KMS-11 (cell line): ENCODE measurements at regions not wholly inside any gene's neighbourhood (a gene's known extent, or its start where the extent isn't known, plus 50 kb on each side); places are given as distances from the start of the nearest gene placed in this dataset.

Source experiments
- H2AFZ ChIP-seq: fragments of 200-600 bp; sonication (generic); 2 replicates; pipeline ENCODE4 v1.6.1; 2016; ENCODE audit warnings: antibody characterized with exemption, mixed run types, low read depth
- H3K27ac ChIP-seq: fragments of 200-600 bp; sonication (generic); 2 replicates; pipeline ENCODE4 v1.6.1; 2016; ENCODE audit warnings: mild to moderate bottlenecking, mixed run types
- H3K27me3 ChIP-seq: fragments of 200-600 bp; sonication (generic); 2 replicates; pipeline ENCODE4 v1.6.1; 2017; ENCODE audit warnings: mild to moderate bottlenecking, low read depth, mixed run types, moderate library complexity; ENCODE audit not compliant: insufficient read depth
- H3K36me3 ChIP-seq: fragments of 200-600 bp; sonication (generic); 2 replicates; pipeline ENCODE4 v1.6.1; 2017; ENCODE audit warnings: mild to moderate bottlenecking, mixed run types; ENCODE audit not compliant: insufficient read depth
- H3K4me1 ChIP-seq: fragments of 200-600 bp; sonication (generic); 2 replicates; pipeline ENCODE4 v1.6.1; 2016; ENCODE audit warnings: mild to moderate bottlenecking, low read depth, mixed run types; ENCODE audit not compliant: poor library complexity, severe bottlenecking
- H3K4me2 ChIP-seq: fragments of 200-600 bp; sonication (generic); 2 replicates; pipeline ENCODE4 v1.7.0; 2016; ENCODE audit warnings: mild to moderate bottlenecking, mixed run types
- H3K4me3 ChIP-seq: fragments of 200-600 bp; sonication (generic); IDR thresholded peaks from 2 replicates; pipeline ENCODE4 v1.6.1; 2017; ENCODE audit warnings: low read depth, low read length, mixed read lengths; ENCODE audit not compliant: insufficient read depth
- H3K79me2 ChIP-seq: fragments of 200-600 bp; sonication (generic); 2 replicates; pipeline ENCODE4 v1.6.1; 2016; ENCODE audit warnings: low read depth, mixed run types; ENCODE audit not compliant: insufficient read depth
- H3K9ac ChIP-seq: fragments of 200-600 bp; sonication (generic); 2 replicates; pipeline ENCODE4 v1.6.1; 2016; ENCODE audit warnings: mild to moderate bottlenecking, mixed run types
- H4K20me1 ChIP-seq: fragments of 200-600 bp; sonication (generic); 2 replicates; pipeline ENCODE4 v1.6.1; 2016; ENCODE audit warnings: mild to moderate bottlenecking, mixed run types; ENCODE audit not compliant: insufficient read depth
- TF ChIP-seq, protein P1 (sequence below): fragments of 200-600 bp; sonication (generic); conservative IDR thresholded peaks from 2 replicates; pipeline ENCODE4 v1.6.1; 2017; ENCODE audit warnings: low read depth, mild to moderate bottlenecking, antibody characterized with exemption, low read length, moderate library complexity, mixed read lengths

GRCh38 chr18:56412951-56413350, 225.4 kb downstream of the TXNL1 start:
- Histone ChIP-seq H4K20me1 (no peaks in the 10 kb centered on the region), H3K4me1 (no peaks in the 10 kb centered on the region), H3K4me3 (no peak overlapping the region), H3K4me2 (no peak overlapping the region), H3K27ac (no peak overlapping the region), H2AFZ (no peak overlapping the region), H3K27me3 (no peaks in the 10 kb centered on the region), H3K79me2 (no peaks in the 10 kb centered on the region), H3K9ac (no peak overlapping the region), H3K36me3 (no peaks in the 10 kb centered on the region)
- TF ChIP-seq, protein P1, sequence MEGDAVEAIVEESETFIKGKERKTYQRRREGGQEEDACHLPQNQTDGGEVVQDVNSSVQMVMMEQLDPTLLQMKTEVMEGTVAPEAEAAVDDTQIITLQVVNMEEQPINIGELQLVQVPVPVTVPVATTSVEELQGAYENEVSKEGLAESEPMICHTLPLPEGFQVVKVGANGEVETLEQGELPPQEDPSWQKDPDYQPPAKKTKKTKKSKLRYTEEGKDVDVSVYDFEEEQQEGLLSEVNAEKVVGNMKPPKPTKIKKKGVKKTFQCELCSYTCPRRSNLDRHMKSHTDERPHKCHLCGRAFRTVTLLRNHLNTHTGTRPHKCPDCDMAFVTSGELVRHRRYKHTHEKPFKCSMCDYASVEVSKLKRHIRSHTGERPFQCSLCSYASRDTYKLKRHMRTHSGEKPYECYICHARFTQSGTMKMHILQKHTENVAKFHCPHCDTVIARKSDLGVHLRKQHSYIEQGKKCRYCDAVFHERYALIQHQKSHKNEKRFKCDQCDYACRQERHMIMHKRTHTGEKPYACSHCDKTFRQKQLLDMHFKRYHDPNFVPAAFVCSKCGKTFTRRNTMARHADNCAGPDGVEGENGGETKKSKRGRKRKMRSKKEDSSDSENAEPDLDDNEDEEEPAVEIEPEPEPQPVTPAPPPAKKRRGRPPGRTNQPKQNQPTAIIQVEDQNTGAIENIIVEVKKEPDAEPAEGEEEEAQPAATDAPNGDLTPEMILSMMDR, result no peak

GRCh38 chr18:56409736-56410135, 228.7 kb downstream of the TXNL1 start:
- Histone ChIP-seq H3K4me3 (no peak overlapping the region), H3K79me2 (no peaks in the 10 kb centered on the region), H3K27ac (no peak overlapping the region), H3K9ac (no peak overlapping the region), H3K27me3 (no peaks in the 10 kb centered on the region), H3K4me1 (no peaks in the 10 kb centered on the region), H2AFZ (no peak overlapping the region), H4K20me1 (no peaks in the 10 kb centered on the region), H3K36me3 (no peaks in the 10 kb centered on the region), H3K4me2 (no peak overlapping the region)
- TF ChIP-seq, protein P1, result no peak

- TF ChIP-seq, protein P1, result no peak
- H3K4me1 ChIP-seq, result no peaks in the 10 kb centered on the region
- no peak overlapping the region for H2AFZ ChIP-seq
Observed at GRCh38 chr18:56407646-56408180, 230.7 kb downstream of the TXNL1 start.

DNA sequence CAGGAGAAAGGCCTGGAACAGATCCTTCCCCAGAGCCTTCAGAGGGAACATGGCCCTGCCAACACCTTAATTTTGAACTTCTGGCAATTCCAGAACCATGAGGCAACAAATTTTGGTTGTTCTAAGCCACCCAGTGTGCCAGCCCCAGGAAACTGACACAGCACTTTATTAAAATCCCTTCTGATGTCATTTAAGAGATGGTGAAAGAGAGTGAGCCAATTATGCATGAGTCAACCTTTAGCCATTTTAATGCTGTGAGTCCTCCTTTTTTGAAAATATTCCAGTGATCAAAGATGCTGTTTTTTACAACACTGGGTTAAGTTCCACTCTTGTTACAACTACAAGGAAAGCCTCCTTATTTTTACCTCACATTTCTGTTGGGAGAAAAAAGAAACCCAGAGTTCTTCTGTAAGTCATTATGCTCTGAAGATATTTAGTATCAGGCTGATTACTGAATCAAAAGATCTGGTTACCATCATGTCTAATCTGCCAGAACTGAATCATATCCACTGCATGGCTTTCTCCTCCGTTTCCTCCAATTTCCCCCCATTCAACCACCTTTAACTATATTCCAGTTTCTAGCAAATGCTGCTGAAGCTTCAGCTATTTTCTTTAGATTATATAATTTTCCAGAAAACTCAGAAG, 235.4 kb downstream of the TXNL1 start:
- Histone ChIP-seq H4K20me1 (no peaks in the 10 kb centered on the region), H3K27ac (no peak overlapping the region), H3K4me3 (no peak overlapping the region), H2AFZ (no peak overlapping the region), H3K9ac (no peak overlapping the region), H3K79me2 (no peaks in the 10 kb centered on the region), H3K27me3 (no peaks in the 10 kb centered on the region), H3K36me3 (no peaks in the 10 kb centered on the region), H3K4me1 (no peaks in the 10 kb centered on the region), H3K4me2 (no peak overlapping the region)
- TF ChIP-seq, protein P1, result no peak

More at GRCh38 chr18:56407646-56408180, 230.7 kb downstream of the TXNL1 start:
- no peak overlapping the region for H3K9ac ChIP-seq
- H3K79me2 ChIP-seq, result no peaks in the 10 kb centered on the region
- no peaks in the 10 kb centered on the region for H3K36me3 ChIP-seq
- no peak overlapping the region for H3K4me2 ChIP-seq
- H3K27me3 ChIP-seq, result no peaks in the 10 kb centered on the region
- H4K20me1 ChIP-seq, result no peaks in the 10 kb centered on the region
- no peak overlapping the region for H3K4me3 ChIP-seq
- no peak overlapping the region for H3K27ac ChIP-seq
